ENCODE measurements at regions not wholly inside any gene's neighbourhood (a gene's known extent, or its start where the extent isn't known, plus 50 kb on each side); places are given as distances from the start of the nearest gene placed in this dataset.

DNA sequence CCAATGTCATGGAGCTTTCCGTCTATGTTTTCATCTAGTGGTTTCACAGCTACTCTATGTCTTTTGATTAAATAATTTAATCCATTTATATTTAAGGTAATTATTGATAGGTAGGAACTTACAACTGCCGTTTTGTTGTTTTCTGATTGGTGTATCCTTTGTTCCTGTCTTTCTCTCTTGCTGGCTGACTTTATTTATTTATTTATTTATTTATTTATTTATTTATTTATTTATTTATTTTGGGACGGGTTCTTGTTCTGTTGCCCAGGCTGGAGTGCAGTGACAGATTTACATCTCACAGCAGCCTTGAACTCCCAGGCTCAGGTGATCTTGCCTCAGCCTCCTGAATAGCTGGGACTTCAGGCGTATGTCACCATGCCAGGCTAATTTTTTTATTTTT lies 299.2 kb upstream of the COL8A1 start:
- Histone ChIP-seq H3K9me3 (ENCODE audit: low read length) (no peaks in the 10 kb centered on the region), H3K27ac (ENCODE audit: extremely low read length, insufficient read depth, low read length) (no peak overlapping the region), H3K4me1 (ENCODE audit: insufficient read depth, low read length) (no peaks in the 10 kb centered on the region), H3K27me3 (ENCODE audit: control insufficient read depth in 1 of 2, insufficient read depth in 2 of 2, low read length in 2 of 2) (no peaks in the 10 kb centered on the region), H3K79me2 (ENCODE audit: insufficient read depth, low read length) (no peaks in the 10 kb centered on the region), H3K9ac (ENCODE audit: insufficient read depth, low read depth, low read length) (no peak overlapping the region), H2AFZ (ENCODE audit: low read length) (no peak overlapping the region), H4K20me1 (ENCODE audit: insufficient read depth, low read length) (no peaks in the 10 kb centered on the region), H3K4me2 (ENCODE audit: low read depth, low read length) (no peak overlapping the region), H3K36me3 (replicated peaks in 1 of 2; ENCODE audit: control insufficient read depth in 1 of 2, insufficient read depth in 2 of 2, low read length in 2 of 2) (no peaks in the 10 kb centered on the region), H3K4me3 (replicated peaks in 1 of 3; ENCODE audit: insufficient read depth in 1 of 3, low read depth in 2 of 3, low read length in 3 of 3) (no peak overlapping the region)
- intact Hi-C loops (cut with micrococcal nuclease; ENCODE audit: unreplicated experiment) (no loop called here), in situ Hi-C loops (cut with HindIII; ENCODE audit: extremely low pct_ligation_motif_present, low pct_unique_long_range_greater_than_20kb) (no loop called here)
- DNase-seq (ENCODE audit: low spot score) (no peak), ATAC-seq (no peak), FAIRE-seq (no peak)
- ChIA-PET CTCF (ENCODE audit: low intra/inter-chr PET ratio, low total read pairs) (no interaction called here), POLR2A (no interaction called here)
- WGBS (ENCODE audit: low lambda C conversion rate), result 12% methylated on average over 4 of the region's 4 CpGs
- TF ChIP-seq MXI1 (IDR thresholded peaks at IDR 0.05; ENCODE audit: borderline replicate concordance, low read depth, low read length) (no peak), SIN3B (IDR thresholded peaks at IDR 0.05; ENCODE audit: low read length) (no peak), SETDB1 (CRISPR knock-in tag; IDR thresholded peaks at IDR 0.05; ENCODE audit: borderline replicate concordance) (no peak), ZNF251 (CRISPR knock-in tag; IDR thresholded peaks at IDR 0.05) (no peak), ZNF777 (CRISPR knock-in tag; IDR thresholded peaks at IDR 0.05) (no peak), MIXL1 (CRISPR knock-in tag; IDR thresholded peaks at IDR 0.05) (no peak), ZNF10 (CRISPR knock-in tag; IDR thresholded peaks at IDR 0.05; ENCODE audit: borderline replicate concordance, low read depth) (no peak), ZNF24 (IDR thresholded peaks at IDR 0.05) (no peak), ATF7-NPFF (CRISPR knock-in tag; IDR thresholded peaks at IDR 0.05; ENCODE audit: low read depth) (no peak), ZFAT (CRISPR knock-in tag; conservative IDR thresholded peaks at IDR 0.05) (no peak), FOXK2 (IDR thresholded peaks at IDR 0.05) (no peak), XRCC5 (optimal IDR thresholded peaks at IDR 0.05; ENCODE audit: low read length) (no peak), RFXAP (CRISPR knock-in tag; IDR thresholded peaks at IDR 0.05; ENCODE audit: borderline replicate concordance) (no peak)
- TF ChIP-seq, protein P1, sequence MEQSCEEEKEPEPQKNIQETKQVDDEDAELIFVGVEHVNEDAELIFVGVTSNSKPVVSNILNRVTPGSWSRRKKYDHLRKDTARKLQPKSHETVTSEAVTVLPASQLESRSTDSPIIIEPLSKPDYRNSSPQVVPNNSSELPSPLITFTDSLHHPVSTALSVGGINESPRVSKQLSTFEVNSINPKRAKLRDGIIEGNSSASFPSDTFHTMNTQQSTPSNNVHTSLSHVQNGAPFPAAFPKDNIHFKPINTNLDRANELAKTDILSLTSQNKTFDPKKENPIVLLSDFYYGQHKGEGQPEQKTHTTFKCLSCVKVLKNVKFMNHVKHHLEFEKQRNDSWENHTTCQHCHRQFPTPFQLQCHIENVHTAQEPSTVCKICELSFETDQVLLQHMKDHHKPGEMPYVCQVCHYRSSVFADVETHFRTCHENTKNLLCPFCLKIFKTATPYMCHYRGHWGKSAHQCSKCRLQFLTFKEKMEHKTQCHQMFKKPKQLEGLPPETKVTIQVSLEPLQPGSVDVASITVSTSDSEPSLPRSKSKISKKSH (CRISPR knock-in tag; IDR thresholded peaks at IDR 0.05; ENCODE audit: borderline replicate concordance), result no peak
- TF ChIP-seq, protein P2, sequence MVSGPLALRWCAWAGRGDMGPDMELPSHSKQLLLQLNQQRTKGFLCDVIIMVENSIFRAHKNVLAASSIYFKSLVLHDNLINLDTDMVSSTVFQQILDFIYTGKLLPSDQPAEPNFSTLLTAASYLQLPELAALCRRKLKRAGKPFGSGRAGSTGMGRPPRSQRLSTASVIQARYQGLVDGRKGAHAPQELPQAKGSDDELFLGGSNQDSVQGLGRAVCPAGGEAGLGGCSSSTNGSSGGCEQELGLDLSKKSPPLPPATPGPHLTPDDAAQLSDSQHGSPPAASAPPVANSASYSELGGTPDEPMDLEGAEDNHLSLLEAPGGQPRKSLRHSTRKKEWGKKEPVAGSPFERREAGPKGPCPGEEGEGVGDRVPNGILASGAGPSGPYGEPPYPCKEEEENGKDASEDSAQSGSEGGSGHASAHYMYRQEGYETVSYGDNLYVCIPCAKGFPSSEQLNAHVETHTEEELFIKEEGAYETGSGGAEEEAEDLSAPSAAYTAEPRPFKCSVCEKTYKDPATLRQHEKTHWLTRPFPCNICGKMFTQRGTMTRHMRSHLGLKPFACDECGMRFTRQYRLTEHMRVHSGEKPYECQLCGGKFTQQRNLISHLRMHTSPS (CRISPR knock-in tag; IDR thresholded peaks at IDR 0.05; ENCODE audit: low read depth), result no peak
- BruUV-seq (replicated peaks), result no TSS peak

Data from HepG2 (cell line).